ENCODE measurements at regions not wholly inside any gene's neighbourhood (a gene's known extent, or its start where the extent isn't known, plus 50 kb on each side); places are given as distances from the start of the nearest gene placed in this dataset.

GRCh38 chr16:9185381-9185780 lies 93.9 kb downstream of the HAPSTR1 start:
- TF ChIP-seq EP300 (IDR thresholded peaks at IDR 0.05) (no peak), POLR2A (IDR thresholded peaks at IDR 0.05; ENCODE audit: low read depth) (no peak)
